ENCODE measurements at regions not wholly inside any gene's neighbourhood (a gene's known extent, or its start where the extent isn't known, plus 50 kb on each side); places are given as distances from the start of the nearest gene placed in this dataset.

GRCh38 chr2:210922419-210922818 is 366.0 kb downstream of the CPS1 start (continued):
- TF ChIP-seq, protein P1, sequence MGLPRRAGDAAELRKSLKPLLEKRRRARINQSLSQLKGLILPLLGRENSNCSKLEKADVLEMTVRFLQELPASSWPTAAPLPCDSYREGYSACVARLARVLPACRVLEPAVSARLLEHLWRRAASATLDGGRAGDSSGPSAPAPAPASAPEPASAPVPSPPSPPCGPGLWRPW (IDR thresholded peaks at IDR 0.05): no peak
- TF ChIP-seq RNF2 (IDR thresholded peaks at IDR 0.05; ENCODE audit: borderline replicate concordance, low read depth): no peak
- no peak for TF ChIP-seq EHF (CRISPR knock-in tag; IDR thresholded peaks at IDR 0.05)
- no peak for TF ChIP-seq USF2 (IDR thresholded peaks at IDR 0.05)

DNA sequence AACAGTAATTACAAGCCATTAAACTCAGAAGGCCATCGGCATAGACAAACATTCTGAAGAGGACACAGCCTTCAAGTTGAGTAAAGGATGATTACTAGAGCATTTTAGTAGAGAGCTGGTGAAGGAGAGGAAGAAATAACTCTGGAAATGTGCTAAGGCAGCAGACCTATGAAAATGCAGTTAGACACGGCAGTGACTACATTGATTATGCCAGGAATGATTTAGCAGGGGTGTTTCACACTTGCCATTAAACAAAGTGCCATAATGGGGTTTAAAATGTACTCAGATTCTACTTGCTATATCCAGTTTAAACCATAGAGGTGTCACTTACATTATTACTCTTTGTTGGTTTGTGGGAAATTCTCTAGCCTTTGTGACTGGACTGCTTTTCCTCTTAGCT is 372.3 kb downstream of the CPS1 start:
- POLR2A ChIA-PET: no interaction called here
- ATAC-seq (no peak), DNase-seq (ENCODE audit: low read depth in 1 of 2, low spot score in 1 of 2) (no peak), FAIRE-seq (no peak)
- H3K4me2 ChIP-seq: no peak overlapping the region
- no peak overlapping the region for H3K27ac ChIP-seq
- H3K4me3 ChIP-seq: no peak overlapping the region
- 16% methylated on average over 2 of the region's 2 CpGs for WGBS (ENCODE audit: missing lambda C conversion rate)
- H3K9me3 ChIP-seq: no peaks in the 10 kb centered on the region
- CTCF ChIA-PET: no interaction called here
- TF ChIP-seq JUNB (IDR thresholded peaks at IDR 0.05) (no peak), HOXA7 (CRISPR knock-in tag; IDR thresholded peaks at IDR 0.05) (no peak), RFX5 (IDR thresholded peaks at IDR 0.05) (no peak), CBX8 (IDR thresholded peaks at IDR 0.05) (no peak), ZNF302 (CRISPR knock-in tag; IDR thresholded peaks at IDR 0.05) (no peak), BCL3 (IDR thresholded peaks at IDR 0.05) (no peak), FOXS1 (CRISPR knock-in tag; IDR thresholded peaks at IDR 0.05) (no peak), E2F6 (IDR thresholded peaks at IDR 0.05; ENCODE audit: borderline replicate concordance, low read depth) (no peak), NR3C1 (IDR thresholded peaks at IDR 0.05) (no peak), HEYL (CRISPR knock-in tag; IDR thresholded peaks at IDR 0.05) (no peak), NFE2L2 (conservative IDR thresholded peaks at IDR 0.05; ENCODE audit: low read length) (no peak)
- no peaks in the 10 kb centered on the region for H3K4me1 ChIP-seq

DNA sequence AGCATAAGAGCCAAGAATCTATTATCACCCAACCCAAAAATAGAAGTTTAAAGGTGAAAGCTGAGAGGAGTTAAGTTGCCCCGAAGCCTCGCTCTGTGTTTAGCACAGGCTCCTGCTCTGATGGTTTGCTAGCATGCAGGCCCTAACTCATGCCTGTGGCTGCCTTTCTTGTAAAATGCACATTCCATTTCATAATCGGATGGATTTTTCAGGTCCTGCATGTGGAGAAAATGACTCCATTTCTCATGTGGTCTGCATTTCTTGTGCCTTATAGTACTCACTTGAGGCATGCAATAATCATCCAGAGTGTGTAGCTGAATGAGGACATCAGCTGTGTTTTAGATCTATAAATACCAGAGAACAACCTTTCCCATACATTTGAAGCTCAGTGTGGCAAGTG is 381.8 kb downstream of the CPS1 start:
- DNase-seq (ENCODE audit: low read depth in 1 of 2, low spot score in 1 of 2) (no peak), ATAC-seq (no peak), FAIRE-seq (no peak)
- Histone ChIP-seq H3K4me1 (no peaks in the 10 kb centered on the region), H3K4me3 (no peak overlapping the region), H3K27ac (no peak overlapping the region), H3K9me3 (no peaks in the 10 kb centered on the region), H3K4me2 (no peak overlapping the region)
- CTCF ChIA-PET: no interaction called here
- POLR2A ChIA-PET: no interaction called here
- 59% methylated on average over 3 of the region's 3 CpGs for WGBS (ENCODE audit: missing lambda C conversion rate)
- TF ChIP-seq GATA3 (IDR thresholded peaks at IDR 0.05; ENCODE audit: borderline replicate concordance): no peak
- no peak for TF ChIP-seq USF2 (IDR thresholded peaks at IDR 0.05)
- no peak for TF ChIP-seq RNF2 (IDR thresholded peaks at IDR 0.05; ENCODE audit: borderline replicate concordance, low read depth)
- no peak for TF ChIP-seq NPAS2 (CRISPR knock-in tag; IDR thresholded peaks at IDR 0.05; ENCODE audit: borderline replicate concordance)
- no peak for TF ChIP-seq SMC3 (IDR thresholded peaks at IDR 0.05)
- TF ChIP-seq JUN (IDR thresholded peaks at IDR 0.05): no peak
- TF ChIP-seq SREBF2 (IDR thresholded peaks at IDR 0.05): no peak

GRCh38 chr2:210946395-210946794 is 390.0 kb downstream of the CPS1 start:
- CTCF ChIA-PET: interaction anchor here (0.6 kb wide), 1 partner anchor 330 kb away, joined by 4 read pairs; no protein-coding TSS in a partner anchor
- POLR2A ChIA-PET: no interaction called here
- Histone ChIP-seq H3K4me3 (no peak overlapping the region), H3K27ac (no peak overlapping the region), H3K4me1 (no peaks in the 10 kb centered on the region), H3K9me3 (no peaks in the 10 kb centered on the region), H3K4me2 (no peak overlapping the region)
- no peak for ATAC-seq
- DNase-seq (ENCODE audit: low read depth in 1 of 2, low spot score in 1 of 2): no peak
- no peak for FAIRE-seq
- WGBS (ENCODE audit: missing lambda C conversion rate): 17% methylated on average over 2 of the region's 2 CpGs
- TF ChIP-seq NPAS2 (CRISPR knock-in tag; IDR thresholded peaks at IDR 0.05; ENCODE audit: borderline replicate concordance) (no peak), EP300 (IDR thresholded peaks at IDR 0.05) (no peak), CTCF (IDR thresholded peaks at IDR 0.05) (no peak), RFX5 (IDR thresholded peaks at IDR 0.05) (no peak), TFCP2L1 (CRISPR knock-in tag; IDR thresholded peaks at IDR 0.05) (no peak), ZFP36 (IDR thresholded peaks at IDR 0.05; ENCODE audit: borderline replicate concordance, partially characterized antibody) (no peak), CEBPB (IDR thresholded peaks at IDR 0.05) (no peak), HEYL (CRISPR knock-in tag; IDR thresholded peaks at IDR 0.05) (no peak), EHMT2 (IDR thresholded peaks at IDR 0.05; ENCODE audit: low read depth) (no peak), CHD2 (IDR thresholded peaks at IDR 0.05; ENCODE audit: low read length, partially characterized antibody) (no peak), PHF8 (IDR thresholded peaks at IDR 0.05; ENCODE audit: borderline replicate concordance, low read depth) (no peak), POLR2AphosphoS2 (conservative IDR thresholded peaks at IDR 0.05; ENCODE audit: low read length) (no peak), RARB (CRISPR knock-in tag; IDR thresholded peaks at IDR 0.05) (no peak), MAZ (IDR thresholded peaks at IDR 0.05; ENCODE audit: borderline replicate concordance, low read depth, low read length) (no peak)

All from A549 (cell line).